SK-N-SH treated with all-trans-retinoic acid at 6 μM for 48 hours (cell line): ENCODE measurements at regions not wholly inside any gene's neighbourhood (a gene's known extent, or its start where the extent isn't known, plus 50 kb on each side); places are given as distances from the start of the nearest gene placed in this dataset.

ENCODE experiments used
- ATAC-seq: fragments of 200-7000 bp; cut with Tn5 transposase; 3 replicates; pipeline ENCODE4 v1.9.1; 2020; ENCODE audit warnings: mild to moderate bottlenecking, moderate library complexity
- ARNTL ChIP-seq: fragments of 450-650 bp; formaldehyde crosslinking; IDR thresholded peaks from 2 replicates; pipeline ENCODE4 v1.5.0; 2020; ENCODE audit warnings: low read depth, mild to moderate bottlenecking, moderate library complexity, borderline replicate concordance
- CREB5 ChIP-seq: fragments of 250-450 bp; sonication (Bioruptor Pico); IDR thresholded peaks from 2 replicates; pipeline ENCODE4 v1.5.1; 2020; ENCODE audit warnings: low read depth, mild to moderate bottlenecking, moderate library complexity
- CSRNP3 ChIP-seq: fragments of 250-450 bp; sonication (Bioruptor Pico); IDR thresholded peaks from 2 replicates; pipeline ENCODE4 v1.5.1; 2021; ENCODE audit warnings: mild to moderate bottlenecking, moderate library complexity
- ESRRG ChIP-seq: fragments of 250-450 bp; sonication (Bioruptor Pico); IDR thresholded peaks from 2 replicates; pipeline ENCODE4 v1.6.1; 2021; ENCODE audit warnings: mild to moderate bottlenecking
- GLIS3 ChIP-seq: fragments of 250-450 bp; sonication (Bioruptor Pico); IDR thresholded peaks from 2 replicates; pipeline ENCODE4 v1.5.0; 2020; ENCODE audit warnings: mild to moderate bottlenecking, moderate library complexity
- OSR1 ChIP-seq: fragments of 250-450 bp; sonication (Bioruptor Pico); IDR thresholded peaks from 2 replicates; pipeline ENCODE4 v1.8.0; 2022; ENCODE audit warnings: moderate library complexity, mild to moderate bottlenecking, inconsistent platforms
- PATZ1 ChIP-seq: fragments of 250-450 bp; sonication (Bioruptor Pico); IDR thresholded peaks from 2 replicates; pipeline ENCODE4 v1.8.0; 2020; ENCODE audit warnings: mild to moderate bottlenecking, moderate library complexity, borderline replicate concordance
- POU6F1 ChIP-seq: fragments of 250-450 bp; sonication (Bioruptor Pico); IDR thresholded peaks from 2 replicates; pipeline ENCODE4 v1.8.0; 2021; ENCODE audit warnings: low read depth, mild to moderate bottlenecking, moderate library complexity, borderline replicate concordance
- PPARA ChIP-seq: fragments of 250-450 bp; sonication (Bioruptor Pico); IDR thresholded peaks from 2 replicates; pipeline ENCODE4 v1.5.0; 2020; ENCODE audit warnings: mild to moderate bottlenecking, borderline replicate concordance
- RARB ChIP-seq: fragments of 250-450 bp; sonication (Bioruptor Pico); IDR thresholded peaks from 2 replicates; pipeline ENCODE4 v1.8.0; 2021; ENCODE audit warnings: mild to moderate bottlenecking, moderate library complexity
- SNAI2 ChIP-seq: fragments of 250-450 bp; sonication (Bioruptor Pico); IDR thresholded peaks from 2 replicates; pipeline ENCODE4 v1.5.0; 2020; ENCODE audit warnings: mild to moderate bottlenecking, moderate library complexity
- TCF4 ChIP-seq: fragments of 250-450 bp; sonication (Bioruptor Pico); IDR thresholded peaks from 2 replicates; pipeline ENCODE4 v1.8.0; 2021; ENCODE audit warnings: mild to moderate bottlenecking, moderate library complexity, borderline replicate concordance
- TSHZ2 ChIP-seq: fragments of 250-450 bp; sonication (Bioruptor Pico); IDR thresholded peaks from 2 replicates; pipeline ENCODE4 v1.5.0; 2020; ENCODE audit warnings: mild to moderate bottlenecking, moderate library complexity
- ZC3H10 ChIP-seq: fragments of 250-450 bp; sonication (Bioruptor Pico); IDR thresholded peaks from 2 replicates; pipeline ENCODE4 v1.5.1; 2021; ENCODE audit warnings: mild to moderate bottlenecking, moderate library complexity
- ZFP3 ChIP-seq: fragments of 250-450 bp; sonication (Bioruptor Pico); IDR thresholded peaks from 2 replicates; pipeline ENCODE4 v1.5.0; 2020; ENCODE audit warnings: mild to moderate bottlenecking, moderate library complexity
- ZFP30 ChIP-seq: fragments of 450-650 bp; formaldehyde crosslinking; IDR thresholded peaks from 2 replicates; pipeline ENCODE4 v1.5.0; 2022; ENCODE audit warnings: mild to moderate bottlenecking, moderate library complexity
- ZNF70 ChIP-seq: fragments of 450-650 bp; formaldehyde crosslinking; IDR thresholded peaks from 2 replicates; pipeline ENCODE4 v1.5.0; 2020; ENCODE audit warnings: mild to moderate bottlenecking, moderate library complexity
- ZNF8 ChIP-seq: fragments of 450-650 bp; formaldehyde crosslinking; IDR thresholded peaks from 2 replicates; pipeline ENCODE4 v1.5.0; 2020; ENCODE audit warnings: mild to moderate bottlenecking, moderate library complexity

GRCh38 chr6:22808466-22808865 is 239.1 kb downstream of the HDGFL1 start:
- no peak for ATAC-seq

GRCh38 chr6:22809370-22809769 is 240.0 kb downstream of the HDGFL1 start:
- TF ChIP-seq POU6F1 (CRISPR knock-in tag) (no peak), ESRRG (CRISPR knock-in tag) (no peak)
- no peak for ATAC-seq

More at GRCh38 chr6:22808466-22808865, 239.1 kb downstream of the HDGFL1 start:
- TF ChIP-seq OSR1 (CRISPR knock-in tag) (no peak), ESRRG (CRISPR knock-in tag) (no peak), POU6F1 (CRISPR knock-in tag) (no peak), PATZ1 (CRISPR knock-in tag) (no peak), SNAI2 (CRISPR knock-in tag) (no peak), TSHZ2 (CRISPR knock-in tag) (no peak), ZNF70 (CRISPR knock-in tag) (no peak)

- no peak for ATAC-seq
Measured at GRCh38 chr6:22819209-22819608, 249.8 kb downstream of the HDGFL1 start.

More at GRCh38 chr6:22819209-22819608, 249.8 kb downstream of the HDGFL1 start:
- no peak for TF ChIP-seq PATZ1 (CRISPR knock-in tag)
- no peak for TF ChIP-seq ZFP3 (CRISPR knock-in tag)
- no peak for TF ChIP-seq SNAI2 (CRISPR knock-in tag)
- no peak for TF ChIP-seq ZC3H10 (CRISPR knock-in tag)
- TF ChIP-seq TCF4 = no peak
- no peak for TF ChIP-seq RARB (CRISPR knock-in tag)
- TF ChIP-seq POU6F1 (CRISPR knock-in tag) = no peak
- TF ChIP-seq CREB5 (CRISPR knock-in tag) = no peak
- no peak for TF ChIP-seq ARNTL (CRISPR knock-in tag)
- no peak for TF ChIP-seq ZNF70 (CRISPR knock-in tag)
- TF ChIP-seq PPARA (CRISPR knock-in tag) = no peak
- TF ChIP-seq OSR1 (CRISPR knock-in tag) = no peak
- TF ChIP-seq ESRRG (CRISPR knock-in tag) = no peak
- no peak for TF ChIP-seq CSRNP3 (CRISPR knock-in tag)
- no peak for TF ChIP-seq GLIS3 (CRISPR knock-in tag)
- no peak for TF ChIP-seq ZFP30 (CRISPR knock-in tag)
- TF ChIP-seq ZNF8 = no peak
